RWPE2 (cell line): ENCODE measurements at regions not wholly inside any gene's neighbourhood (a gene's known extent, or its start where the extent isn't known, plus 50 kb on each side); places are given as distances from the start of the nearest gene placed in this dataset.

Experiments
- ATAC-seq: fragments of 200-7000 bp; cut with Tn5 transposase; 3 replicates; pipeline ENCODE4 v1.9.1; 2021; ENCODE audit warnings: low read depth
- DNase-seq: peaks from one replicate; pipeline ENCODE4 v3.0.0-alpha.2; 2020; ENCODE audit warnings: low spot score
- H3K27ac ChIP-seq: fragments of 450-650 bp; 2 replicates; pipeline ENCODE4 v1.5.1; 2017; ENCODE audit warnings: mild to moderate bottlenecking; ENCODE audit not compliant: poor library complexity, severe bottlenecking
- H3K27me3 ChIP-seq: fragments of 250-450 bp; sonication (Bioruptor Pico); 2 replicates; pipeline ENCODE4 v1.5.1; 2021; ENCODE audit warnings: mild to moderate bottlenecking, moderate library complexity; ENCODE audit not compliant: insufficient read depth, poor library complexity, severe bottlenecking
- H3K36me3 ChIP-seq: fragments of 250-450 bp; sonication (Bioruptor Pico); 2 replicates; pipeline ENCODE4 v1.5.1; 2020; ENCODE audit warnings: low read depth, mild to moderate bottlenecking, moderate library complexity
- H3K4me1 ChIP-seq: fragments of 250-450 bp; sonication (Bioruptor Pico); 2 replicates; pipeline ENCODE4 v1.5.1; 2021; ENCODE audit warnings: mild to moderate bottlenecking, moderate library complexity; ENCODE audit not compliant: insufficient read depth, poor library complexity, severe bottlenecking
- H3K4me3 ChIP-seq: fragments of 250-450 bp; sonication (Bioruptor Pico); 2 replicates; pipeline ENCODE4 v1.5.1; 2021; ENCODE audit warnings: mild to moderate bottlenecking, moderate library complexity; ENCODE audit not compliant: severe bottlenecking
- H3K9me3 ChIP-seq: fragments of 250-450 bp; sonication (Bioruptor Pico); 2 replicates; pipeline ENCODE4 v1.5.1; 2021; ENCODE audit warnings: mild to moderate bottlenecking, moderate library complexity; ENCODE audit not compliant: severe bottlenecking
- TF ChIP-seq, protein P1 (sequence below): fragments of 450-650 bp; IDR thresholded peaks from one replicate; pipeline ENCODE4 v1.5.1; 2017; ENCODE audit warnings: mild to moderate bottlenecking, moderate library complexity; ENCODE audit not compliant: poor library complexity, severe bottlenecking

DNA sequence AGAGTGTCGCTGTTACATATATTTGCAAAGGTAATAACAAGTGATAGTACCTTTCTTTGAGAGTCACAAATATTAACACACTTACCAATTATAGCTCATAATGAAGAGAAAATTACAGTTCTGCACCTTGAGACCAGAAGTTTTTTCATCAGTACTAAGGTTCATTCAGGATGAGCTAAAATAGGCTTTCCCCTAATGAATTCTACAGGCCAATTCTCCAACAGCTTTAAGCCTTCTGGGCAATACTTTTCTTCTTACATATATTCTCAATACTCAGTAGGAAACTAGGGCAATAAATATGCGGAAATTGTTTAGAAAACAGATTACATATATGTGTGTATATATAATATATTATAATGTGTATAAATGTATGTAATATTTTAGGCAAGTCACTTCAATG lies 2672.8 kb upstream of the PCDH20 start:
- H3K36me3 ChIP-seq: no peaks in the 10 kb centered on the region
- peaks cover 3% of the 10 kb centered on the region for H3K27me3 ChIP-seq
- H3K27ac ChIP-seq: no peak overlapping the region
- no peaks in the 10 kb centered on the region for H3K9me3 ChIP-seq
- TF ChIP-seq, protein P1, sequence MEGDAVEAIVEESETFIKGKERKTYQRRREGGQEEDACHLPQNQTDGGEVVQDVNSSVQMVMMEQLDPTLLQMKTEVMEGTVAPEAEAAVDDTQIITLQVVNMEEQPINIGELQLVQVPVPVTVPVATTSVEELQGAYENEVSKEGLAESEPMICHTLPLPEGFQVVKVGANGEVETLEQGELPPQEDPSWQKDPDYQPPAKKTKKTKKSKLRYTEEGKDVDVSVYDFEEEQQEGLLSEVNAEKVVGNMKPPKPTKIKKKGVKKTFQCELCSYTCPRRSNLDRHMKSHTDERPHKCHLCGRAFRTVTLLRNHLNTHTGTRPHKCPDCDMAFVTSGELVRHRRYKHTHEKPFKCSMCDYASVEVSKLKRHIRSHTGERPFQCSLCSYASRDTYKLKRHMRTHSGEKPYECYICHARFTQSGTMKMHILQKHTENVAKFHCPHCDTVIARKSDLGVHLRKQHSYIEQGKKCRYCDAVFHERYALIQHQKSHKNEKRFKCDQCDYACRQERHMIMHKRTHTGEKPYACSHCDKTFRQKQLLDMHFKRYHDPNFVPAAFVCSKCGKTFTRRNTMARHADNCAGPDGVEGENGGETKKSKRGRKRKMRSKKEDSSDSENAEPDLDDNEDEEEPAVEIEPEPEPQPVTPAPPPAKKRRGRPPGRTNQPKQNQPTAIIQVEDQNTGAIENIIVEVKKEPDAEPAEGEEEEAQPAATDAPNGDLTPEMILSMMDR: no peak
- H3K4me3 ChIP-seq: no peak overlapping the region
- DNase-seq (no peak), ATAC-seq (no peak)
- no peaks in the 10 kb centered on the region for H3K4me1 ChIP-seq

DNA sequence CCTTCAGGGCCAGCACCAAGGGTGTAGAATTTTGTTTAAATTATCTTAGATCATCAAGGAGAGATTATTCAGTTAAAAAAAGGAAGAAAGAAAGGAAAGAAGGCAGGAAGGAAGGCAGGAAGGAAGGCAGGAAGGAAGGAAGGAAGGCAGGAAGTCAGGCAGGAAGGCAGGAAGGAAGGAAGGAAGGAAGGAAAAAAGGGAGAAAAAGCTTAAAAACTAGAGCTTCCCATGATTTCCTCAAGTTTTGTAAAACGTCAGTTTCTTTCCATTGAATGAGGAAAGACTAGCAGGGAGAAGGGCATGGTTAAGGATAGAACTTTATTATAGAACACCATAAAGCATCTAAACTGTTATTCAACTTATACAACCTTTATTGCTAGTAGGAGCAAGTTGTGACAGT lies 2672.0 kb upstream of the PCDH20 start:
- Histone ChIP-seq H3K36me3 (no peaks in the 10 kb centered on the region), H3K27me3 (peaks cover 3% of the 10 kb centered on the region), H3K4me3 (no peak overlapping the region), H3K9me3 (no peaks in the 10 kb centered on the region), H3K4me1 (no peaks in the 10 kb centered on the region), H3K27ac (no peak overlapping the region)
- ATAC-seq (no peak), DNase-seq (no peak)
- TF ChIP-seq, protein P1: no peak

DNA sequence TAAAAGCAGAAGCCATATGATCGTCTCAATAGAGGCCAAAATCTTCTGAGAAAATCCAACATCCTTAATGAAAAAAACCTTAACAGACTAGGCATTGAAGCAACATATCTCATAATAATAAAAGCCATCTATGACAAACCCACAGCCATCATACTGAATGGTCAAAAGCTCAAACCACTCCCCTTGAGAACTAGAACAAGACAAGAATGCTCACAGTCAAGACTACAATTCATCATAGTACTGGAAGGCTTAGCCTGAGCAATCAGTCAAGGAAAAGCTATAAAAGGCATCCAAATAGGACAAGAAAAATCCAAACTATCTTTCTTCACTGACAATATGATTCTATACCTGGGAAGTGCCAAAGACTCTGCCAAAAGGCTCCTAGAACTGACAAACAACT lies 2668.2 kb upstream of the PCDH20 start:
- Histone ChIP-seq H3K4me3 (no peak overlapping the region), H3K36me3 (no peaks in the 10 kb centered on the region), H3K27me3 (peaks cover 3% of the 10 kb centered on the region), H3K4me1 (no peaks in the 10 kb centered on the region), H3K9me3 (no peaks in the 10 kb centered on the region), H3K27ac (no peak overlapping the region)
- no peak for DNase-seq
- TF ChIP-seq, protein P1: no peak
- ATAC-seq: no peak

GRCh38 chr13:64083396-64083795 lies 2667.7 kb upstream of the PCDH20 start:
- Histone ChIP-seq H3K36me3 (no peaks in the 10 kb centered on the region), H3K4me3 (no peak overlapping the region), H3K9me3 (no peaks in the 10 kb centered on the region), H3K27ac (no peak overlapping the region), H3K4me1 (no peaks in the 10 kb centered on the region), H3K27me3 (peaks cover 3% of the 10 kb centered on the region)
- ATAC-seq (no peak), DNase-seq (no peak)
- TF ChIP-seq, protein P1: no peak

GRCh38 chr13:64078480-64078936 lies 2662.9 kb upstream of the PCDH20 start:
- Histone ChIP-seq H3K27me3 (no peaks in the 10 kb centered on the region), H3K4me3 (no peak overlapping the region), H3K4me1 (no peaks in the 10 kb centered on the region), H3K9me3 (no peaks in the 10 kb centered on the region), H3K27ac (no peak overlapping the region), H3K36me3 (no peaks in the 10 kb centered on the region)
- no peak for DNase-seq
- ATAC-seq: no peak
- TF ChIP-seq, protein P1: no peak
